ENCODE measurements at regions not wholly inside any gene's neighbourhood (a gene's known extent, or its start where the extent isn't known, plus 50 kb on each side); places are given as distances from the start of the nearest gene placed in this dataset.

DNA sequence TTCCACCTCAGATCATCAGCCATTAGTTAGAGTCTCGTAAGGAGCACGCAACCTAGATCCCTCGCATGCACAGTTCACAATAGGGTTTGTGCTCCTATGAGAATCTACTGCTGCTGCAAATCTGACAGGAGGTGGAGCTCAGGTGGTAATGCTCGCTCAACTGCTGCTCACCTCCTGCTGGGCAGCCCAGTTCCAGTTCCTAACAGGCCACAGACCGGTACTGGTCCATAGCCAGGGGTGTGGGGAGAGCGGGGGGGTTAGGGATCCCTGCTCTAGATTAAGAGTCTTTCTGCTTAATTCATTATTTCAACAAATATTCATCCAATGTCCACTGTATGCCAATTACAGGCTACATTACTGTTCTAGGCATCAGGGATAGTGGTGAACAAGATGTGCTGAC lies 170.4 kb upstream of the KBTBD8 start:
- DNase-seq: no peak
- Mint-ChIP-seq H3K4me3 (no peak overlapping the region), H3K27ac (no peak overlapping the region), H3K27me3 (peaks cover 0 to 11% (median 0%) of the 10 kb centered on the region in 5 donors), H3K4me1 (no peaks in the 10 kb centered on the region), H3K36me3 (no peaks in the 10 kb centered on the region), H3K9me3 (no peaks in the 10 kb centered on the region)
- intact Hi-C loops (cut with micrococcal nuclease): no loop called here
- H3K4me1 ChIP-seq (ENCODE audit: control insufficient read depth in 2 of 2, insufficient read depth in 2 of 2, low read length in 2 of 2): no peaks in the 10 kb centered on the region
- H3K4me3 ChIP-seq (ENCODE audit: low read length): no peak overlapping the region
- H3K9me3 ChIP-seq (ENCODE audit: control insufficient read depth in 2 of 3, low read length in 3 of 3): no peaks in the 10 kb centered on the region
- H3K36me3 ChIP-seq (ENCODE audit: control insufficient read depth in 2 of 3, insufficient read depth in 3 of 3, low read length in 3 of 3): no peaks in the 10 kb centered on the region
- H3K27me3 ChIP-seq (ENCODE audit: control insufficient read depth in 2 of 2, insufficient read depth in 2 of 2, low read length in 2 of 2): no peaks in the 10 kb centered on the region
- ChIA-PET POLR2A (no interaction called here), CTCF (no interaction called here)
- no peak overlapping the region for H3K27ac ChIP-seq (ENCODE audit: low read depth, low read length)
- ATAC-seq: no peak

DNA sequence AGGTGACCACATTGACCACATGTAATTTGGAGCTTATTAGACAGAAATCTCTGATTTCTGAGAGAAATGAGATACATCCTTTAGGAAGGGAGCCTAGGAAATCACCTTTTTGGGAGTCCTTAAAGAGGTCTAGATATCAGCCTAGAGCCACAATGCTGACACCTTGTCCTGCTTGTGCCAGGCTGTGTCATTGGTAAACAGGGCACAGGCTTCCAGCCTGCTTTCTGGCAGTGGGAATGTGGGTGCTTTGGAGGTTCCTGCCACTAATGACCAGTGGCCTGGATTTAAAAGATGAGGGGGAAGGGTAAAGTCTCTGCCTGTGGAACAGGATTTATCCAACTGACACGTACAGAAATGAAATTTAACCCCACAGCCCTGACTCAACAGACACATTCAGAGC lies 169.8 kb upstream of the KBTBD8 start:
- no peaks in the 10 kb centered on the region for H3K9me3 ChIP-seq (ENCODE audit: control insufficient read depth in 2 of 3, low read length in 3 of 3)
- H3K36me3 Mint-ChIP-seq: no peaks in the 10 kb centered on the region
- no peaks in the 10 kb centered on the region for H3K9me3 Mint-ChIP-seq
- ChIA-PET POLR2A (no interaction called here), CTCF (no interaction called here)
- H3K4me1 Mint-ChIP-seq: no peaks in the 10 kb centered on the region
- H3K27me3 ChIP-seq (ENCODE audit: control insufficient read depth in 2 of 2, insufficient read depth in 2 of 2, low read length in 2 of 2): no peaks in the 10 kb centered on the region
- no peaks in the 10 kb centered on the region for H3K36me3 ChIP-seq (ENCODE audit: control insufficient read depth in 2 of 3, insufficient read depth in 3 of 3, low read length in 3 of 3)
- DNase-seq (no peak), ATAC-seq (no peak)
- H3K27ac Mint-ChIP-seq: no peak overlapping the region
- intact Hi-C loops (cut with micrococcal nuclease): no loop called here
- H3K27ac ChIP-seq (ENCODE audit: low read depth, low read length): no peak overlapping the region
- no peaks in the 10 kb centered on the region for H3K4me1 ChIP-seq (ENCODE audit: control insufficient read depth in 2 of 2, insufficient read depth in 2 of 2, low read length in 2 of 2)
- H3K4me3 Mint-ChIP-seq: no peak overlapping the region
- peaks cover 0 to 14% (median under 1%) of the 10 kb centered on the region in 5 donors for H3K27me3 Mint-ChIP-seq
- no peak overlapping the region for H3K4me3 ChIP-seq (ENCODE audit: low read length)

- CTCF ChIA-PET: interaction anchor here (1.4 kb wide), 1 partner anchor 8 kb away, joined by 4 read pairs; no protein-coding TSS in a partner anchor
- intact Hi-C loops (cut with micrococcal nuclease): no loop called here
These were observed 167.8 kb upstream of the KBTBD8 start for GRCh38 chr3:66830301-66830700.

GRCh38 chr3:66831931-66832330 lies 166.2 kb upstream of the KBTBD8 start:
- Mint-ChIP-seq H3K27me3 (peaks cover 9 to 18% (median 12%) of the 10 kb centered on the region in 5 donors), H3K4me1 (no peaks in the 10 kb centered on the region), H3K9me3 (no peaks in the 10 kb centered on the region), H3K36me3 (no peaks in the 10 kb centered on the region), H3K27ac (no peak overlapping the region), H3K4me3 (no peak overlapping the region)
- no peaks in the 10 kb centered on the region for H3K9me3 ChIP-seq (ENCODE audit: control insufficient read depth in 2 of 3, low read length in 3 of 3)
- ATAC-seq (no peak), DNase-seq (no peak)
- ChIA-PET CTCF (interaction anchor here (0.6 to 1.4 kb wide), 2 partner anchors 10 to 476 kb away, joined by 4 read pairs; no protein-coding TSS in a partner anchor), POLR2A (no interaction called here)
- no peak overlapping the region for H3K27ac ChIP-seq (ENCODE audit: low read depth, low read length)
- no peaks in the 10 kb centered on the region for H3K4me1 ChIP-seq (ENCODE audit: control insufficient read depth in 2 of 2, insufficient read depth in 2 of 2, low read length in 2 of 2)
- intact Hi-C loops (cut with micrococcal nuclease): no loop called here
- no peaks in the 10 kb centered on the region for H3K27me3 ChIP-seq (ENCODE audit: control insufficient read depth in 2 of 2, insufficient read depth in 2 of 2, low read length in 2 of 2)
- H3K36me3 ChIP-seq (ENCODE audit: control insufficient read depth in 2 of 3, insufficient read depth in 3 of 3, low read length in 3 of 3): no peaks in the 10 kb centered on the region
- no peak overlapping the region for H3K4me3 ChIP-seq (ENCODE audit: low read length)

More at GRCh38 chr3:66830301-66830700, 167.8 kb upstream of the KBTBD8 start:
- Mint-ChIP-seq H3K4me3 (no peak overlapping the region), H3K27ac (no peak overlapping the region), H3K4me1 (no peaks in the 10 kb centered on the region), H3K36me3 (no peaks in the 10 kb centered on the region), H3K27me3 (peaks cover 6 to 18% (median 9%) of the 10 kb centered on the region in 5 donors), H3K9me3 (no peaks in the 10 kb centered on the region)
- Histone ChIP-seq H3K36me3 (ENCODE audit: control insufficient read depth in 2 of 3, insufficient read depth in 3 of 3, low read length in 3 of 3) (no peaks in the 10 kb centered on the region), H3K4me3 (ENCODE audit: low read length) (no peak overlapping the region), H3K4me1 (ENCODE audit: control insufficient read depth in 2 of 2, insufficient read depth in 2 of 2, low read length in 2 of 2) (no peaks in the 10 kb centered on the region), H3K9me3 (ENCODE audit: control insufficient read depth in 2 of 3, low read length in 3 of 3) (no peaks in the 10 kb centered on the region), H3K27me3 (ENCODE audit: control insufficient read depth in 2 of 2, insufficient read depth in 2 of 2, low read length in 2 of 2) (no peaks in the 10 kb centered on the region), H3K27ac (ENCODE audit: low read depth, low read length) (no peak overlapping the region)
- POLR2A ChIA-PET: no interaction called here
- DNase-seq: no peak
- ATAC-seq: no peak

GRCh38 chr3:66836363-66837152 lies 161.5 kb upstream of the KBTBD8 start:
- H3K4me3 ChIP-seq (ENCODE audit: low read length): no peak overlapping the region
- no peaks in the 10 kb centered on the region for H3K27me3 ChIP-seq (ENCODE audit: control insufficient read depth in 2 of 2, insufficient read depth in 2 of 2, low read length in 2 of 2)
- DNase-seq: no peak
- peaks cover 0 to 1% (median 0%) of the 10 kb centered on the region in 11 donors for H3K9me3 Mint-ChIP-seq
- H3K9me3 ChIP-seq (ENCODE audit: control insufficient read depth in 2 of 3, low read length in 3 of 3): no peaks in the 10 kb centered on the region
- H3K4me1 ChIP-seq (ENCODE audit: control insufficient read depth in 2 of 2, insufficient read depth in 2 of 2, low read length in 2 of 2): no peaks in the 10 kb centered on the region
- H3K36me3 Mint-ChIP-seq: no peaks in the 10 kb centered on the region
- no peak for ATAC-seq
- CTCF ChIA-PET: no interaction called here
- H3K36me3 ChIP-seq (ENCODE audit: control insufficient read depth in 2 of 3, insufficient read depth in 3 of 3, low read length in 3 of 3): no peaks in the 10 kb centered on the region
- no peaks in the 10 kb centered on the region for H3K4me1 Mint-ChIP-seq
- H3K27me3 Mint-ChIP-seq: peaks cover 4 to 15% (median 10%) of the 10 kb centered on the region in 5 donors
- no peak overlapping the region for H3K27ac ChIP-seq (ENCODE audit: low read depth, low read length)
- POLR2A ChIA-PET: no interaction called here
- intact Hi-C loops (cut with micrococcal nuclease): no loop called here
- H3K4me3 Mint-ChIP-seq: no peak overlapping the region
- no peak overlapping the region for H3K27ac Mint-ChIP-seq

DNA sequence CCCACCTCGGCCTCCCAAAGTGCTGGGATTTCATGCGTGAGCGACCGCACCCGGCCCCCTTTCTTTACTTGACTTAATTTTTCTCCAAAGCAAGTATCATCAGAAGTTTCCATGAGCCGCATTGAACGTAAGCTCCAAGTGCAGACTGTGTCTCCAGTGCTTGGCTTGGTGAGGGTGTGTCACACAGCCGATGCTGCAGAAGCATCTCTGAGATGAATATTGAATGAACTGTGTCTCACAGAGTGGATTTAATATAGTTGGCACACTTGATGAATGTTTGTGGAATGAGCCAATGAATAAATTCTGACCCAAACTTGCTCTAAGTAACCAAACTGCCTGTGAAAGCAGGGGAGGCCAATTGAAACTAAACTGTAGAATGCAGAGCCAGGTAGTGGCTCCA lies 159.4 kb upstream of the KBTBD8 start:
- no peak for ATAC-seq
- Histone ChIP-seq H3K9me3 (ENCODE audit: control insufficient read depth in 2 of 3, low read length in 3 of 3) (no peaks in the 10 kb centered on the region), H3K36me3 (ENCODE audit: control insufficient read depth in 2 of 3, insufficient read depth in 3 of 3, low read length in 3 of 3) (no peaks in the 10 kb centered on the region), H3K27me3 (ENCODE audit: control insufficient read depth in 2 of 2, insufficient read depth in 2 of 2, low read length in 2 of 2) (no peaks in the 10 kb centered on the region), H3K4me1 (ENCODE audit: control insufficient read depth in 2 of 2, insufficient read depth in 2 of 2, low read length in 2 of 2) (no peaks in the 10 kb centered on the region), H3K4me3 (ENCODE audit: low read length) (no peak overlapping the region), H3K27ac (ENCODE audit: low read depth, low read length) (no peak overlapping the region)
- ChIA-PET CTCF (no interaction called here), POLR2A (interaction anchor here (0.6 kb wide), 1 partner anchor 1475 kb away, joined by 3 read pairs; no protein-coding TSS in a partner anchor)
- no peaks in the 10 kb centered on the region for H3K36me3 Mint-ChIP-seq
- H3K27me3 Mint-ChIP-seq: peaks cover 0 to 15% (median 6%) of the 10 kb centered on the region in 5 donors
- DNase-seq: no peak
- intact Hi-C loops (cut with micrococcal nuclease): no loop called here
- no peak overlapping the region for H3K4me3 Mint-ChIP-seq
- peaks cover 0 to 1% (median 0%) of the 10 kb centered on the region in 11 donors for H3K9me3 Mint-ChIP-seq
- no peaks in the 10 kb centered on the region for H3K4me1 Mint-ChIP-seq
- no peak overlapping the region for H3K27ac Mint-ChIP-seq

DNA sequence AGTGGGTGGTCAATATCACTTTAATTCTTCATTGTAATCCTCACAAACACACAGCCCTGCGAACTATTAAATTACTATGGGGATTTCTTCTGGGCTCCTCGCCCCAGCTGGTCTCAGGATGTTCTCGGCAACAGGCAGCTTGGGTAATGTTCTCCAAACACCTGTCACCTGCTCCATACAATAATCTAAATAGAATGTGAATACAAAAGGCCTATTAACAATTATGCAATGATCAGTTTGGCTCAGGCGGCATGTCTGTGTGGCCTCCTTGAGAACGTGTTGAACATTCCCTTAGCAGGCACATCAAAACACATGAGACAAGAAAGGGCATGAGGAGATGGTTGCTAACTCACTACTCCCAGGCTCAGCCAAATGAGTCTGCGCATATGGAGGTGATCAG lies 158.6 kb upstream of the KBTBD8 start:
- H3K27ac ChIP-seq (ENCODE audit: low read depth, low read length): no peak overlapping the region

More for the DNA sequence above, 158.6 kb upstream of the KBTBD8 start:
- POLR2A ChIA-PET: no interaction called here
- Mint-ChIP-seq H3K4me3 (no peak overlapping the region), H3K27ac (no peak overlapping the region), H3K36me3 (peaks cover 0 to 3% (median 0%) of the 10 kb centered on the region in 5 donors), H3K9me3 (peaks cover 0 to 7% (median 2%) of the 10 kb centered on the region in 11 donors), H3K27me3 (peaks cover 0 to 12% (median 6%) of the 10 kb centered on the region in 5 donors), H3K4me1 (no peaks in the 10 kb centered on the region)
- intact Hi-C loops (cut with micrococcal nuclease): no loop called here
- H3K36me3 ChIP-seq (ENCODE audit: control insufficient read depth in 2 of 3, insufficient read depth in 3 of 3, low read length in 3 of 3): no peaks in the 10 kb centered on the region
- H3K4me3 ChIP-seq (ENCODE audit: low read length): no peak overlapping the region
- no peak for ATAC-seq
- no peaks in the 10 kb centered on the region for H3K27me3 ChIP-seq (ENCODE audit: control insufficient read depth in 2 of 2, insufficient read depth in 2 of 2, low read length in 2 of 2)
- no peaks in the 10 kb centered on the region for H3K4me1 ChIP-seq (ENCODE audit: control insufficient read depth in 2 of 2, insufficient read depth in 2 of 2, low read length in 2 of 2)
- no peaks in the 10 kb centered on the region for H3K9me3 ChIP-seq (ENCODE audit: control insufficient read depth in 2 of 3, low read length in 3 of 3)
- CTCF ChIA-PET: no interaction called here
- DNase-seq: no peak
